GM10847 (cell line): ENCODE measurements at regions not wholly inside any gene's neighbourhood (a gene's known extent, or its start where the extent isn't known, plus 50 kb on each side); places are given as distances from the start of the nearest gene placed in this dataset.

ENCODE experiments used
- POLR2A ChIP-seq: IDR thresholded peaks from 2 replicates; pipeline ENCODE4 v1.6.1; 2011; ENCODE audit not compliant: insufficient read length; ENCODE audit errors: extremely low read depth

- no peak for TF ChIP-seq POLR2A
Observed at GRCh38 chr1:58857680-58858673, 74.1 kb upstream of the JUN start.

GRCh38 chr1:58859769-58860485 is 76.1 kb upstream of the JUN start:
- no peak for TF ChIP-seq POLR2A

- no peak for TF ChIP-seq POLR2A
Observed at GRCh38 chr1:58861076-58861475, 77.2 kb upstream of the JUN start.

- TF ChIP-seq POLR2A: no peak
Observed at GRCh38 chr1:58861506-58861905, 77.7 kb upstream of the JUN start.

- no peak for TF ChIP-seq POLR2A
Observed at GRCh38 chr1:58862728-58863385, 79.0 kb upstream of the JUN start.

- no peak for TF ChIP-seq POLR2A
Observed at GRCh38 chr1:58864654-58865053, 80.8 kb upstream of the JUN start.

DNA sequence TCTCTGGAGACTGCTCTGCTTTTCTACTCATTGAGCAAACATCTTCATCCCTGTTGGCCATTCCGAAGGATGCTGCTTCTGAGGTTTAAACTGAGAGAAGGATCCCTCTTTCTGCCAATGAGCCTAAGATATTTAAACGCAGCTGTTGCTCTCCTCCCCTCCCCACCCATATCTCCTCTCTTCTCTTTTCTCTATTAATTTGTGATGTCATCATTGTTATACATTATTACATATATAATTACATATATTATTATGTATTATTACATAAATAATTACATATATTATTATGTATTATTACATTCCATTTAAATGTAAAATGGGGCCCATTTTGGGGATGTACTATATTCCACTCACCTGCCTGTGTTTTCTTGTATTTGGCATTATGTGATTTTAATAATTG is 82.7 kb upstream of the JUN start:
- no peak for TF ChIP-seq POLR2A

DNA sequence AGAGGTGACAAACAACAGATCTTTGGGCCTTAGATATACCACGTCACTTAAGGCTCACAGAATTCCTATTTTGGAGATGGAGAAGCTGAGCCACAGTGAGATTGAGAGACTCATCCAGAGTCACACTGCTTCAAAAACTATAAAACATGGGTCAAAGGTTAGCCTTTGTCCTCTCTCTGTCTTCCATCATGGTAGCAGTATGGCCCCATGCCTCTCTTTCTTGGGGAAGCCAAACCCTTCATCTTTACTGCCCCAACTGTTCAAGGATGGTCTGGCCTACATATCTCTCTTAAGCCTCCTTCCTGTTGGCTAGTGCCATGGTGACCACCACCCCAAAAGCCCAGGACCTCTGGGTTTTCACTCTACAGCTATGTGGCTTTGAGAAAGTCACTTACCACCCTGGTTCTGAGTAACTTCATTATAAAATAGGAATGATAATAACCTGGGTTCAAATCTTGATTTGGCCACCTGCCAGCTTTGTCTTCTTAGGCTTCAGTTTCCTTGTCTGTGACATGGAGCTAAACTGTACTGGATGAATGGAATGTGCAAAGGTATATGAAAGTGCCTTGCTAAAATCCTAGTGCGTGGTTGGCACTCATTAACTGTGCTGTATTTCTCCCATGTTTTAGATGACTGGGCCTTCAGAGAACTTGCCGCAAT is 85.9 kb upstream of the JUN start:
- no peak for TF ChIP-seq POLR2A

DNA sequence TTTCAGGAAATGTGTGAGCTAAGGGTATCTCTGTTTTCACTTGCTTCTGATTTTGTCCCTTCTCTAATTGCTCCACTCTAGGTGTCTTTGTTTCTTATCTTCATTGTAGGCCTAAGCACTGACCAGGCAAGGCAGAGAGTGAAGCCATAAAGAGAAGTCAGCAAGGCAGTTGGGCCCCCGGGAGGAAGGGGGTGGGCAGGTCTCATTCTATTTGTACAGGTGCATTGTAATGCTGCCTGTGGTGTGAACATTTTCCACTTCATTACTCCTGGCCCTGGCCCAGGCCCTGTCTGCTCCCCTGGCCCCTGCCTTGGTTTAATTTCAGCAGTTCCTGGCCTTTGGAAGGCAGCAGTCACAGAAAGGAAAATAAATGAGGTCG is 86.4 kb upstream of the JUN start:
- TF ChIP-seq POLR2A: no peak

- TF ChIP-seq POLR2A: no peak
Observed at GRCh38 chr1:58874342-58874741, 90.5 kb upstream of the JUN start.

DNA sequence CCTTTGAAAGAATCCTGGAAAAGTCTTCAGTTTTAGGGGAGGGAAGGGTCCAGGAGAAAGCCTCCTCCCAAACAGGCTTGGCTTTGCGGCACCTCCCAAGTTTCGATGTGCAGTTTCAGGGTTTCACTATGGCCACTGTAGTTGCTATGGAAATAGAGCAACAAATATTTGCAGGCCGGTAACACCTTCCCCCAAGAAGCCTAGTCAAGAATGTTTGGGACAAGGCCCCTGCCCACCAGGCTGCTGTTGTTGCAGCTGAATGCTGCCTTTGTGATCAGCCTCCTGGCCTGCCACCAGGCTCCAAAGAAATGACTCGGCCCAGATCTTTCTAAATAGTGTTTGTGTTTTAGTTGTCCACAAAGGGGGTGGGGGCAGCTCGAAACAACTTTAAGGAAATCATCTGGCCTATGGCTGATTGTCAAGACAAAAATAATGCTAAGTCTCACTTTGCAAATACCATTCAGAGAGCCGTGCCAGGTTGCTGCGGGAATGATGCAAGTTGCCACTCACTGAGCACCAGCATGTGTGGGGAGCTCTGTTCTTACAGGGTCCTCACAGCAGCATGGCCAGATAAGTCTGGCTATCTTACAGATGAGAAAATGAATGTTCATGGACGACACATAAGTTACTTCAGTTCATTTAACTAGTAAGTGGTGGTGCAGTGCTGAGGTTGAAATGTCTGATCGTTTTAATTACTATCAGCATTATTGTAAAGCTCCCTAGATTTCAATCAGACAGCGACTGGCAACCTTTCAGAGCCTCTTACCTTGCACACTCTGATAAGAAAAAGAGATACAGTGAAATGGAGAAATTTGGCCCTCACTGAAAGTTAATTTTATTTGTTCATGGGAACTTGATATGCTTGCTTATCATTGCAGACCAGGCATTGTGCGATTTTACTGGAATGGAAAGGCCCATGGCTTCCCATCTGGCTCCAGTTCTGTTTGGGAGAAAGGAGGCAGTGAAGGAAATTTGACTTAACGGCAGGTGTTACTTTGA is 91.2 kb upstream of the JUN start:
- no peak for TF ChIP-seq POLR2A

DNA sequence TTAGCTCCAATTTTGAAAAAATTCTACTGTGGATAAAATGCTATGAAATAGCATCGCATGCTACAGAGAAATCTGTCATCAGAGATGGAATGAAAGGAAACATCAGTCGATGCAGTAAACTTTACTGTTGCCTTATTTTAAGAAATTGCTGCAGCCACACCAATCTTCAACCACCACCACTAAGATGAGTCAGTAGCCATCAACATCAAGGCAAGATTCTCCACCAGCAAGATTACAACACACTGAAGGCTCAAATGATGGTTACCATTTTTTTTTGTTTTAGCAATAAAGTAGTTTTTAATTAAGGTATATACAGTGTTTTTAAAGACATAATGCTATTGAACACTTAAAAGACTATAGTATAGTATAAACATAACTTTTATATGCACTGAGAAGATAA is 95.6 kb upstream of the JUN start:
- TF ChIP-seq POLR2A: no peak

DNA sequence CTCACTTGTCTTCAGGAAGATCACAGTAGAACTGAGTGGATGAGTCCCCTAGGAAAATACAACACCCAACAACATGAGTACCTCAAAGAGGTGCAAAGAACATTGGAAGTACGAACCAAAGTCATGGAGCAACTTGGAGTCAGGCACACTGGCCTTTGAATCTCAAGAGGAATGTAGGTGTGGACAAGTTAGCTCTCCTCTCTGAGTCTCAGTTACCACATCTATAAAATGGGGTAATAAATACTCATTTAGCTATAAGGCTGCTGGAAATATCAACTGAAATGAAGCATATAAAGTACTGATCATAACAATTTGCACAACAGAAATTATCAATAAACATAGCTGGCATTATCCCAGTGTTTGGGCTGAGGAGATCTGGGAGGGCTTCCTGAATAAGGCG is 96.7 kb upstream of the JUN start:
- TF ChIP-seq POLR2A: no peak

- TF ChIP-seq POLR2A: no peak
Observed at GRCh38 chr1:58881471-58881994, 97.7 kb upstream of the JUN start.
